K562 (cell line): ENCODE measurements at regions not wholly inside any gene's neighbourhood (a gene's known extent, or its start where the extent isn't known, plus 50 kb on each side); places are given as distances from the start of the nearest gene placed in this dataset.

ENCODE experiments used
- ATAC-seq: fragments of 200-7000 bp; cut with Tn5 transposase; 3 replicates; pipeline ENCODE4 v1.9.1; 2020; ENCODE audit warnings: moderate library complexity
- BruUV-seq: library from RNA; stranded (reverse); fragments of 400-500 nt; replicated peaks from 2 replicates; lab custom pipeline; 2021; lab: Mats Ljungman, UMichigan
- CTCF ChIA-PET: fragments of 300-600 bp; formaldehyde crosslinking; extraction: SDS; loops from one replicate; lab custom pipeline; 2021; ENCODE audit warnings: low intra/inter-chr PET ratio; lab: Yijun Ruan, JAX
- POLR2A ChIA-PET: fragments of 300-600, 350-650 bp; sonication (Branson Sonifier 250); formaldehyde crosslinking; extraction: SDS; loops from one replicate; lab custom pipeline; 2021; ENCODE audit warnings: antibody characterized with exemption, inconsistent platforms; lab: Yijun Ruan, JAX
- DNase-seq, 4 experiments: peaks; one replicate each; pipeline versions ENCODE4 v3.0.0 to v3.0.0-alpha.2; 2011 to 2018; ENCODE audit warnings: low spot score in 3 of 4, mixed read lengths in 3 of 4; ENCODE audit errors: extremely low read depth in 1 of 4
- FAIRE-seq: peaks from 2 replicates; lab custom pipeline; 2011; peaks lifted over from hg19 to GRCh38; lab: Jason Lieb, UNC
- H2AFZ ChIP-seq: 2 replicates; pipeline ENCODE4 v1.6.0; 2011; ENCODE audit warnings: low read depth, low read length, control low read depth, inconsistent platforms
- H3K27ac ChIP-seq: fragments of 200-600 bp; 3 replicates; pipeline ENCODE4 v1.8.0; 2011; ENCODE audit warnings: low read depth, mild to moderate bottlenecking, control low read depth, inconsistent platforms, low read length, moderate library complexity, mixed read lengths; ENCODE audit errors: extremely low read depth
- H3K27me3 ChIP-seq, 2 experiments: fragments of 300-600 bp in 1 of 2; 2 replicates in 1 of 2; 3 replicates in 1 of 2; pipeline versions ENCODE4 v1.6.0 to v1.8.0; 2011; ENCODE audit warnings: inconsistent platforms in 2 of 2, low read length in 2 of 2, mild to moderate bottlenecking in 1 of 2, mixed read lengths in 1 of 2, moderate library complexity in 1 of 2; ENCODE audit not compliant: control insufficient read depth in 2 of 2, insufficient read depth in 2 of 2
- H3K36me3 ChIP-seq: fragments of 300-600 bp; 3 replicates; pipeline ENCODE4 v1.8.0; 2011; ENCODE audit warnings: mild to moderate bottlenecking, low read length, inconsistent platforms; ENCODE audit not compliant: control insufficient read depth, insufficient read depth
- H3K4me1 ChIP-seq, 2 experiments: fragments of 200-600 bp in 1 of 2; replicated peaks in 1 of 2; 2 replicates in 1 of 2; 3 replicates in 1 of 2; pipeline versions ENCODE4 v1.5.1 to v1.8.0; 2011; ENCODE audit warnings: inconsistent platforms in 2 of 2, low read length in 2 of 2, mild to moderate bottlenecking in 1 of 2, mixed read lengths in 1 of 2, moderate library complexity in 1 of 2; ENCODE audit not compliant: control insufficient read depth in 2 of 2, insufficient read depth in 2 of 2
- H3K4me2 ChIP-seq: 2 replicates; pipeline ENCODE4 v1.6.1; 2011; ENCODE audit warnings: low read length, control low read depth, inconsistent platforms, mixed read lengths; ENCODE audit not compliant: insufficient read depth
- H3K4me3 ChIP-seq: fragments of 200-600 bp; sonication (generic), shearing (Covaris generic); 2 replicates; pipeline ENCODE4 v1.5.1; 2016; ENCODE audit warnings: control low read depth, inconsistent platforms
- H3K79me2 ChIP-seq: fragments of 200-600 bp; 3 replicates; pipeline ENCODE4 v1.8.0; 2011; ENCODE audit warnings: low read length, inconsistent platforms; ENCODE audit not compliant: control insufficient read depth, insufficient read depth
- H3K9ac ChIP-seq, 2 experiments: 2 replicates each; pipeline versions ENCODE4 v1.6.0 to v1.6.1; 2011; ENCODE audit warnings: low read depth in 2 of 2, low read length in 2 of 2, control low read depth in 1 of 2, inconsistent platforms in 1 of 2, mild to moderate bottlenecking in 1 of 2, mixed read lengths in 1 of 2; ENCODE audit not compliant: insufficient read depth in 1 of 2
- H3K9me1 ChIP-seq: one replicate; pipeline ENCODE4 v1.6.0; 2011; ENCODE audit warnings: inconsistent platforms, mild to moderate bottlenecking, low read length, moderate library complexity; ENCODE audit not compliant: control insufficient read depth, insufficient read depth
- H3K9me3 ChIP-seq: replicated peaks from 2 replicates; pipeline ENCODE4 v1.5.1; 2011; ENCODE audit warnings: low read depth, low read length, inconsistent platforms; ENCODE audit not compliant: control insufficient read depth, insufficient read depth
- H4K20me1 ChIP-seq: replicated peaks from 2 replicates; pipeline ENCODE4 v1.6.1; 2011; ENCODE audit warnings: low read length, inconsistent platforms, mixed read lengths; ENCODE audit not compliant: control insufficient read depth, insufficient read depth
- THRB ChIP-seq: fragments of 450-650 bp; formaldehyde crosslinking; conservative IDR thresholded peaks from 2 replicates; pipeline ENCODE4 v1.4.0; 2022; ENCODE audit warnings: mild to moderate bottlenecking, missing genetic modification characterization
- ZNF175 ChIP-seq: fragments of 200-800 bp; sonication (Bioruptor generic); IDR thresholded peaks from 2 replicates; pipeline ENCODE4 v1.6.1; 2016; ENCODE audit warnings: low read depth, mild to moderate bottlenecking, missing genetic modification characterization, missing compliant biosample characterization
- ZNF589 ChIP-seq: fragments of 200-800 bp; sonication (Bioruptor generic); IDR thresholded peaks from 2 replicates; pipeline ENCODE4 v1.6.1; 2016; ENCODE audit warnings: low read depth, missing genetic modification characterization, missing compliant biosample characterization
- WGBS: fragments of 100-300 bp; shearing (Covaris generic); methylation state at CpG from one replicate; pipeline ENCODE4 v1.1.6; 2016; ENCODE audit warnings: low coverage, mixed read lengths; ENCODE audit not compliant: insufficient coverage; ENCODE audit errors: missing lambda C conversion rate; 5-methylcytosine and 5-hydroxymethylcytosine counted together
- in situ Hi-C: fragments of 300-500 bp; cut with MboI; formaldehyde crosslinking; loops from 4 replicates; pipeline ENCODE4 v1.15.0; 2018; ENCODE audit warnings: inconsistent platforms, mixed read lengths
- intact Hi-C: fragments of 100-400 bp; cut with micrococcal nuclease; formaldehyde crosslinking; loops from 2 replicates; pipeline ENCODE4 v1.14.2; 2022
- TF ChIP-seq, protein P1 (sequence below): fragments of 450-650 bp; formaldehyde crosslinking; IDR thresholded peaks from 2 replicates; pipeline ENCODE4 v1.4.0; 2020; ENCODE audit warnings: mild to moderate bottlenecking, mixed read lengths

DNA sequence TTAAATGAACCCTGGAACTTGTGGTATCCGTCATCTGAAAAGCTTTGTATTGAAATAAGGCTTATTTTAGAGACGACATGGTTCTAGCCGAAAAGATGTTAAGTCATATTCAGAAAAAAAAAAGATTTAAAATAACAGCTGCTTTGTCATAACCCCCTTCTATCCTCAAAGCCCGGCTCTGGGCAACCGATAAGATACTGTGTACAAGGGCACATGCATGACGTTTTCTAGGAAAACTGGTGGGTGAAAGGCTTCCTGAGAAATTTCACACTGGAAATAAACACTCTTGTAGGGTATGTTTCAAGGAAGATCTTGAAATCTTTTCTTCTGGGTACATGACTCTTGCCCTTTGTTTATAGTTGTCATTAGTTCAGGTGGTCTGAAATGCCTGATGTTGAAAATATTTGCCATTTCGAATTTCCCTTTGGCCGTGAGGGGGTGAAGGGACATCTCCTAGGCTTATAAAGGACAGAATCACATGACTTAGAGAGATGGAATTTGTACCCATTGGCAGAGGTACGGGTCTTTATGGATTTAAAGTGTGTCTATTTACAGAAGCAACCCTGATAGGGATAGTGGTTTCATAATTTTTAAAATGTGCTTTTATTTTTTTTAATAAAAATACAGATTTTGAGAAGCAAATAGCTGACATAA is 232.5 kb downstream of the PTEN start:
- H3K4me2 ChIP-seq, result no peak overlapping the region
- DNase-seq (no peak), FAIRE-seq (no peak), ATAC-seq (no peak)
- peaks cover 0 to 7% of the 10 kb centered on the region in 2 experiments; a peak in 2 of 5 replicates for H3K4me1 ChIP-seq
- no peaks in the 10 kb centered on the region for H3K27me3 ChIP-seq
- WGBS, result under 1% methylated on average over 9 of the region's 9 CpGs
- no peak overlapping the region for H2AFZ ChIP-seq
- no peaks in the 10 kb centered on the region for H3K36me3 ChIP-seq
- H3K27ac ChIP-seq, result no peak overlapping the region
- in situ Hi-C loops (loop anchor here (25.0 kb wide), 1 partner anchor 234 kb away; the partner anchor contains the start of genes KLLN and PTEN), intact Hi-C loops (no loop called here)
- 0 out of 2 replicates have a peak, but pooled peaks have one; percentile 40 for TF ChIP-seq ZNF589 (CRISPR knock-in tag)
- TF ChIP-seq, protein P1, sequence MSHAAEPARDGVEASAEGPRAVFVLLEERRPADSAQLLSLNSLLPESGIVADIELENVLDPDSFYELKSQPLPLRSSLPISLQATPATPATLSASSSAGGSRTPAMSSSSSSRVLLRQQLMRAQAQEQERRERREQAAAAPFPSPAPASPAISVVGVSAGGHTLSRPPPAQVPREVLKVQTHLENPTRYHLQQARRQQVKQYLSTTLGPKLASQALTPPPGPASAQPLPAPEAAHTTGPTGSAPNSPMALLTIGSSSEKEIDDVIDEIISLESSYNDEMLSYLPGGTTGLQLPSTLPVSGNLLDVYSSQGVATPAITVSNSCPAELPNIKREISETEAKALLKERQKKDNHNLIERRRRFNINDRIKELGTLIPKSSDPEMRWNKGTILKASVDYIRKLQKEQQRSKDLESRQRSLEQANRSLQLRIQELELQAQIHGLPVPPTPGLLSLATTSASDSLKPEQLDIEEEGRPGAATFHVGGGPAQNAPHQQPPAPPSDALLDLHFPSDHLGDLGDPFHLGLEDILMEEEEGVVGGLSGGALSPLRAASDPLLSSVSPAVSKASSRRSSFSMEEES, result peak; percentile 14; the same call in 1 of the 2 replicates
- peak; percentile 32; the same call in 1 of the 2 replicates for TF ChIP-seq ZNF175 (CRISPR knock-in tag)
- TF ChIP-seq THRB, result no peak
- H3K9me3 ChIP-seq, result no peaks in the 10 kb centered on the region
- H4K20me1 ChIP-seq, result no peaks in the 10 kb centered on the region
- no TSS peak for BruUV-seq
- no peaks in the 10 kb centered on the region for H3K9me1 ChIP-seq
- H3K4me3 ChIP-seq, result no peak overlapping the region
- no peak overlapping the region for H3K9ac ChIP-seq
- ChIA-PET CTCF (no interaction called here), POLR2A (interaction anchor here (0.7 kb wide), 1 partner anchor 234 kb away, joined by 3 read pairs; no protein-coding TSS in a partner anchor)
- no peaks in the 10 kb centered on the region for H3K79me2 ChIP-seq
